GF-D8 (cell line): ENCODE measurements at regions not wholly inside any gene's neighbourhood (a gene's known extent, or its start where the extent isn't known, plus 50 kb on each side); places are given as distances from the start of the nearest gene placed in this dataset.
A peak's percentile ranks its signal among the peaks of the same experiment; 100 is the strongest.
"Not testable (repeated sequence)": the region's sequence is repeated elsewhere in the genome, so short reads cannot be mapped to it uniquely, and the experiment has no call there.

Experiments used
- DNase-seq: peaks from one replicate; lab custom pipeline; 2025; lab: John Stamatoyannopoulos, UW

- DNase-seq: no peak
Observed at GRCh38 chr6:10180138-10181074, 234.5 kb downstream of the TFAP2A start.

GRCh38 chr6:10177704-10178103, 237.2 kb downstream of the TFAP2A start:
- no peak for DNase-seq

GRCh38 chr6:10175362-10175761, 239.5 kb downstream of the TFAP2A start:
- DNase-seq: no peak

GRCh38 chr6:10174761-10175160, 240.1 kb downstream of the TFAP2A start:
- DNase-seq: no peak

GRCh38 chr6:10174056-10174455, 240.8 kb downstream of the TFAP2A start:
- DNase-seq: no peak

GRCh38 chr6:10171706-10172105, 243.2 kb downstream of the TFAP2A start:
- not testable (repeated sequence) for DNase-seq

- no peak for DNase-seq
Observed at GRCh38 chr6:10170816-10171215, 244.1 kb downstream of the TFAP2A start.

GRCh38 chr6:10166031-10166430, 248.8 kb downstream of the TFAP2A start:
- peak; percentile 2 for DNase-seq

GRCh38 chr6:10163203-10163962, 251.5 kb downstream of the TFAP2A start:
- DNase-seq: no peak

GRCh38 chr6:10156875-10157274, 258.0 kb downstream of the TFAP2A start:
- DNase-seq: no peak

- no peak for DNase-seq
Observed at GRCh38 chr6:10154251-10154650, 260.6 kb downstream of the TFAP2A start.

GRCh38 chr6:10151144-10151915, 263.5 kb downstream of the TFAP2A start:
- no peak for DNase-seq

- DNase-seq: no peak
Observed at GRCh38 chr6:10149603-10150002, 265.3 kb downstream of the TFAP2A start.

- no peak for DNase-seq
Observed at GRCh38 chr6:10146715-10147451, 268.0 kb downstream of the TFAP2A start.

GRCh38 chr6:10144772-10145171, 270.1 kb downstream of the TFAP2A start:
- no peak for DNase-seq

- DNase-seq: no peak
Observed at GRCh38 chr6:10141746-10142443, 273.0 kb downstream of the TFAP2A start.

GRCh38 chr6:10140824-10141223, 274.1 kb downstream of the TFAP2A start:
- DNase-seq: no peak

- no peak for DNase-seq
Observed at GRCh38 chr6:10140136-10140535, 274.7 kb downstream of the TFAP2A start.

GRCh38 chr6:10138917-10139316, 276.0 kb downstream of the TFAP2A start:
- no peak for DNase-seq

- no peak for DNase-seq
Observed at GRCh38 chr6:10136636-10137035, 278.2 kb downstream of the TFAP2A start.

GRCh38 chr6:10134185-10134584, 280.7 kb downstream of the TFAP2A start:
- DNase-seq: not testable (repeated sequence)
